ENCODE measurements at regions not wholly inside any gene's neighbourhood (a gene's known extent, or its start where the extent isn't known, plus 50 kb on each side); places are given as distances from the start of the nearest gene placed in this dataset.

- no peak for TF ChIP-seq CTCF (IDR thresholded peaks at IDR 0.05 in 4 of 5, conservative IDR thresholded peaks at IDR 0.05 in 1 of 5)
- TF ChIP-seq POLR2A (IDR thresholded peaks at IDR 0.05): no peak
Measured at GRCh38 chr12:114904254-114905003, 220.5 kb upstream of the TBX3 start.

All from gastrocnemius medialis (tissue), 4 donors.